ENCODE measurements at regions not wholly inside any gene's neighbourhood (a gene's known extent, or its start where the extent isn't known, plus 50 kb on each side); places are given as distances from the start of the nearest gene placed in this dataset.
A peak's percentile ranks its signal among the peaks of the same experiment; 100 is the strongest.
"Not testable (repeated sequence)": the region's sequence is repeated elsewhere in the genome, so short reads cannot be mapped to it uniquely, and the experiment has no call there.

GRCh38 chr10:114708084-114708483, 50.0 kb upstream of the ABLIM1 start:
- DNase-seq, result no peak

GRCh38 chr10:114708717-114709335, 50.8 kb upstream of the ABLIM1 start:
- no peak for DNase-seq

- no peak for DNase-seq
Measured at GRCh38 chr10:114709984-114710383, 51.9 kb upstream of the ABLIM1 start.

GRCh38 chr10:114711176-114711868, 53.2 kb upstream of the ABLIM1 start:
- no peak for DNase-seq

- DNase-seq, result no peak
Measured at GRCh38 chr10:114711869-114712250, 53.8 kb upstream of the ABLIM1 start.

GRCh38 chr10:114713525-114714090, 55.5 kb upstream of the ABLIM1 start:
- DNase-seq, result no peak

GRCh38 chr10:114714281-114714741, 56.2 kb upstream of the ABLIM1 start:
- peak; percentile 34 for DNase-seq

GRCh38 chr10:114715171-114715670, 57.1 kb upstream of the ABLIM1 start:
- no peak for DNase-seq

GRCh38 chr10:114716811-114717404, 58.8 kb upstream of the ABLIM1 start:
- no peak for DNase-seq

GRCh38 chr10:114717881-114718280, 59.8 kb upstream of the ABLIM1 start:
- DNase-seq, result not testable (repeated sequence)

GRCh38 chr10:114718374-114718773, 60.3 kb upstream of the ABLIM1 start:
- peak; percentile 19 for DNase-seq

GRCh38 chr10:114719311-114719710, 61.2 kb upstream of the ABLIM1 start:
- DNase-seq, result no peak

- not testable (repeated sequence) for DNase-seq
Measured at GRCh38 chr10:114720023-114720422, 61.9 kb upstream of the ABLIM1 start.

- no peak for DNase-seq
Measured at GRCh38 chr10:114720685-114721278, 62.7 kb upstream of the ABLIM1 start.

GRCh38 chr10:114722136-114722535, 64.1 kb upstream of the ABLIM1 start:
- DNase-seq, result not testable (repeated sequence)

GRCh38 chr10:114723361-114723760, 65.3 kb upstream of the ABLIM1 start:
- DNase-seq, result no peak

GRCh38 chr10:114723991-114724715, 66.1 kb upstream of the ABLIM1 start:
- no peak for DNase-seq

GRCh38 chr10:114724716-114725106, 66.6 kb upstream of the ABLIM1 start:
- no peak for DNase-seq

GRCh38 chr10:114726820-114727271, 68.8 kb upstream of the ABLIM1 start:
- DNase-seq, result no peak

GRCh38 chr10:114728325-114728724, 70.2 kb upstream of the ABLIM1 start:
- DNase-seq, result no peak

GRCh38 chr10:114729103-114729659, 71.1 kb upstream of the ABLIM1 start:
- no peak for DNase-seq

- no peak for DNase-seq
Measured at GRCh38 chr10:114730291-114730690, 72.2 kb upstream of the ABLIM1 start.
